ENCODE measurements at regions not wholly inside any gene's neighbourhood (a gene's known extent, or its start where the extent isn't known, plus 50 kb on each side); places are given as distances from the start of the nearest gene placed in this dataset.

GRCh38 chr4:43619219-43619618, 726.7 kb downstream of the GRXCR1 start:
- no peaks in the 10 kb centered on the region for H3K36me3 ChIP-seq (ENCODE audit: insufficient read depth)
- Mint-ChIP-seq H3K9me3 (peaks cover 47% of the 10 kb centered on the region), H3K36me3 (ENCODE audit: low read depth) (peaks cover 36% of the 10 kb centered on the region; the same call in 2 of the 3 replicates), H3K4me1 (no peaks in the 10 kb centered on the region), H3K27ac (no peak overlapping the region), H3K27me3 (ENCODE audit: insufficient read depth, low read depth, poor library complexity) (peaks cover 2% of the 10 kb centered on the region), H3K4me3 (no peak overlapping the region)
- no peaks in the 10 kb centered on the region for H3F3A ChIP-seq (replicated peaks; ENCODE audit: low read depth)
- ATAC-seq (no peak), DNase-seq (ENCODE audit: low spot score) (no peak)
- no peaks in the 10 kb centered on the region; the same call in none of the 2 replicates for H3K9me2 ChIP-seq (ENCODE audit: insufficient read depth)
- H3K27ac ChIP-seq (ENCODE audit: low read depth): no peak overlapping the region
- no peak for TF ChIP-seq CTCF (conservative IDR thresholded peaks at IDR 0.05; ENCODE audit: low read depth in 2 of 2)
- TF ChIP-seq CREB1 (CRISPR knock-in tag; IDR thresholded peaks at IDR 0.05; ENCODE audit: low read depth): no peak
- no peak for TF ChIP-seq ETS1 (IDR thresholded peaks at IDR 0.05)
- TF ChIP-seq EZH2phosphoT487 (IDR thresholded peaks at IDR 0.05; ENCODE audit: unreplicated experiment): no peak
- no peak for TF ChIP-seq ZNF462 (CRISPR knock-in tag; IDR thresholded peaks at IDR 0.05)
- no peak for TF ChIP-seq STAT1 (IDR thresholded peaks at IDR 0.05; ENCODE audit: unreplicated experiment)
- no peak for TF ChIP-seq ZNF331 (CRISPR knock-in tag; IDR thresholded peaks at IDR 0.05; ENCODE audit: low read depth)
- TF ChIP-seq REST (IDR thresholded peaks at IDR 0.05; ENCODE audit: unreplicated experiment): no peak
- no peak for TF ChIP-seq JUNB (IDR thresholded peaks at IDR 0.05; ENCODE audit: unreplicated experiment)
- TF ChIP-seq ZNF114 (CRISPR knock-in tag; IDR thresholded peaks at IDR 0.05): no peak
- TF ChIP-seq NANOG (IDR thresholded peaks at IDR 0.05; ENCODE audit: borderline replicate concordance): no peak
- TF ChIP-seq EZH2 (IDR thresholded peaks at IDR 0.05; ENCODE audit: low read depth, unreplicated experiment): no peak
- no peak for TF ChIP-seq POLR2AphosphoS5 (IDR thresholded peaks at IDR 0.05; ENCODE audit: low read depth)
- no peaks in the 10 kb centered on the region for H3K27me3 ChIP-seq (ENCODE audit: insufficient read depth)
- no peak overlapping the region for H2AFZ ChIP-seq
- no peak overlapping the region for H3K4me3 ChIP-seq
- H4K20me1 ChIP-seq (replicated peaks; ENCODE audit: insufficient read depth): no peaks in the 10 kb centered on the region
- no peak overlapping the region for H3K4me2 ChIP-seq
- H3K79me2 ChIP-seq (replicated peaks; ENCODE audit: insufficient read depth): no peaks in the 10 kb centered on the region
- H3K4me1 ChIP-seq (ENCODE audit: insufficient read depth): no peaks in the 10 kb centered on the region

Data from GM23338 (cell line).